ENCODE measurements at regions not wholly inside any gene's neighbourhood (a gene's known extent, or its start where the extent isn't known, plus 50 kb on each side); places are given as distances from the start of the nearest gene placed in this dataset.

DNA sequence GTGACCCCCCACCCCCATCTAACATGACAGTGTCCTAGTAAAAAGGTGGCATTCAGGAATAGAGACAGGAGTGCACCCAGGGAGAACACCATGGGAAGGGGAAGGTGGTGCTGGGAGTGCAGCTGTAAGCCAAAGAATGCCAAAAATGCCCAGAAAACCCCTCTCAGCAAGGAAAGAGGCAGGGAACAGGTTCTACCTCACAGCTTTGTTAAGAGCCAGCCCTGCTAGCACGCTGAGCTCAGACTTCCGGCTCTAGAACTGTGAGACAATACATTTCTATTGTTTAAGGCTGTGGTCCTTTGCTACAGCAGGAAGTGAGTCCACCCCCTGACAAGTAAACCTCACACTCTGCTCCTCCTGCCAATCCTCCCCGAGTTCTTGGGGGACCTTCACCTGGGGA, 302.4 kb upstream of the N4BP1 start:
- TF ChIP-seq EGR1 (IDR thresholded peaks at IDR 0.05; ENCODE audit: low read depth) (no peak), SRF (IDR thresholded peaks at IDR 0.05; ENCODE audit: low read depth) (no peak), CEBPB (IDR thresholded peaks at IDR 0.05; ENCODE audit: low read depth) (no peak), EZH2 (IDR thresholded peaks at IDR 0.05) (no peak), ZNF274 (IDR thresholded peaks at IDR 0.05; ENCODE audit: low read depth, low read length) (no peak), ATF3 (IDR thresholded peaks at IDR 0.05) (no peak), SIN3A (IDR thresholded peaks at IDR 0.05; ENCODE audit: low read depth) (no peak), TCF7L2 (IDR thresholded peaks at IDR 0.05; ENCODE audit: borderline replicate concordance, extremely low read depth, insufficient read depth, insufficient read length) (no peak), ZFX (IDR thresholded peaks at IDR 0.05) (no peak), EZH2phosphoT487 (IDR thresholded peaks at IDR 0.05; ENCODE audit: borderline replicate concordance) (no peak), JUND (IDR thresholded peaks at IDR 0.05) (no peak), CBX3 (IDR thresholded peaks at IDR 0.05; ENCODE audit: low read depth) (no peak), POLR2A (IDR thresholded peaks at IDR 0.05; ENCODE audit: borderline replicate concordance, extremely low read depth, insufficient read depth, insufficient read length) (no peak), YY1 (IDR thresholded peaks at IDR 0.05; ENCODE audit: extremely low read depth, insufficient replicate concordance, low read depth, low read length) (no peak), ELF1 (IDR thresholded peaks at IDR 0.05; ENCODE audit: borderline replicate concordance, low read depth) (no peak)
- TF ChIP-seq, protein P1, sequence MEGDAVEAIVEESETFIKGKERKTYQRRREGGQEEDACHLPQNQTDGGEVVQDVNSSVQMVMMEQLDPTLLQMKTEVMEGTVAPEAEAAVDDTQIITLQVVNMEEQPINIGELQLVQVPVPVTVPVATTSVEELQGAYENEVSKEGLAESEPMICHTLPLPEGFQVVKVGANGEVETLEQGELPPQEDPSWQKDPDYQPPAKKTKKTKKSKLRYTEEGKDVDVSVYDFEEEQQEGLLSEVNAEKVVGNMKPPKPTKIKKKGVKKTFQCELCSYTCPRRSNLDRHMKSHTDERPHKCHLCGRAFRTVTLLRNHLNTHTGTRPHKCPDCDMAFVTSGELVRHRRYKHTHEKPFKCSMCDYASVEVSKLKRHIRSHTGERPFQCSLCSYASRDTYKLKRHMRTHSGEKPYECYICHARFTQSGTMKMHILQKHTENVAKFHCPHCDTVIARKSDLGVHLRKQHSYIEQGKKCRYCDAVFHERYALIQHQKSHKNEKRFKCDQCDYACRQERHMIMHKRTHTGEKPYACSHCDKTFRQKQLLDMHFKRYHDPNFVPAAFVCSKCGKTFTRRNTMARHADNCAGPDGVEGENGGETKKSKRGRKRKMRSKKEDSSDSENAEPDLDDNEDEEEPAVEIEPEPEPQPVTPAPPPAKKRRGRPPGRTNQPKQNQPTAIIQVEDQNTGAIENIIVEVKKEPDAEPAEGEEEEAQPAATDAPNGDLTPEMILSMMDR (IDR thresholded peaks at IDR 0.05 in 2 of 3, conservative IDR thresholded peaks at IDR 0.05 in 1 of 3; ENCODE audit: borderline replicate concordance in 1 of 3, insufficient read depth in 1 of 3, low read depth in 2 of 3, low read length in 2 of 3) = no peak
- TF ChIP-seq, protein P2, sequence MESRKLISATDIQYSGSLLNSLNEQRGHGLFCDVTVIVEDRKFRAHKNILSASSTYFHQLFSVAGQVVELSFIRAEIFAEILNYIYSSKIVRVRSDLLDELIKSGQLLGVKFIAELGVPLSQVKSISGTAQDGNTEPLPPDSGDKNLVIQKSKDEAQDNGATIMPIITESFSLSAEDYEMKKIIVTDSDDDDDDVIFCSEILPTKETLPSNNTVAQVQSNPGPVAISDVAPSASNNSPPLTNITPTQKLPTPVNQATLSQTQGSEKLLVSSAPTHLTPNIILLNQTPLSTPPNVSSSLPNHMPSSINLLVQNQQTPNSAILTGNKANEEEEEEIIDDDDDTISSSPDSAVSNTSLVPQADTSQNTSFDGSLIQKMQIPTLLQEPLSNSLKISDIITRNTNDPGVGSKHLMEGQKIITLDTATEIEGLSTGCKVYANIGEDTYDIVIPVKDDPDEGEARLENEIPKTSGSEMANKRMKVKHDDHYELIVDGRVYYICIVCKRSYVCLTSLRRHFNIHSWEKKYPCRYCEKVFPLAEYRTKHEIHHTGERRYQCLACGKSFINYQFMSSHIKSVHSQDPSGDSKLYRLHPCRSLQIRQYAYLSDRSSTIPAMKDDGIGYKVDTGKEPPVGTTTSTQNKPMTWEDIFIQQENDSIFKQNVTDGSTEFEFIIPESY (IDR thresholded peaks at IDR 0.05; ENCODE audit: extremely low read depth, insufficient replicate concordance, low read length) = no peak
- TF ChIP-seq, protein P3, sequence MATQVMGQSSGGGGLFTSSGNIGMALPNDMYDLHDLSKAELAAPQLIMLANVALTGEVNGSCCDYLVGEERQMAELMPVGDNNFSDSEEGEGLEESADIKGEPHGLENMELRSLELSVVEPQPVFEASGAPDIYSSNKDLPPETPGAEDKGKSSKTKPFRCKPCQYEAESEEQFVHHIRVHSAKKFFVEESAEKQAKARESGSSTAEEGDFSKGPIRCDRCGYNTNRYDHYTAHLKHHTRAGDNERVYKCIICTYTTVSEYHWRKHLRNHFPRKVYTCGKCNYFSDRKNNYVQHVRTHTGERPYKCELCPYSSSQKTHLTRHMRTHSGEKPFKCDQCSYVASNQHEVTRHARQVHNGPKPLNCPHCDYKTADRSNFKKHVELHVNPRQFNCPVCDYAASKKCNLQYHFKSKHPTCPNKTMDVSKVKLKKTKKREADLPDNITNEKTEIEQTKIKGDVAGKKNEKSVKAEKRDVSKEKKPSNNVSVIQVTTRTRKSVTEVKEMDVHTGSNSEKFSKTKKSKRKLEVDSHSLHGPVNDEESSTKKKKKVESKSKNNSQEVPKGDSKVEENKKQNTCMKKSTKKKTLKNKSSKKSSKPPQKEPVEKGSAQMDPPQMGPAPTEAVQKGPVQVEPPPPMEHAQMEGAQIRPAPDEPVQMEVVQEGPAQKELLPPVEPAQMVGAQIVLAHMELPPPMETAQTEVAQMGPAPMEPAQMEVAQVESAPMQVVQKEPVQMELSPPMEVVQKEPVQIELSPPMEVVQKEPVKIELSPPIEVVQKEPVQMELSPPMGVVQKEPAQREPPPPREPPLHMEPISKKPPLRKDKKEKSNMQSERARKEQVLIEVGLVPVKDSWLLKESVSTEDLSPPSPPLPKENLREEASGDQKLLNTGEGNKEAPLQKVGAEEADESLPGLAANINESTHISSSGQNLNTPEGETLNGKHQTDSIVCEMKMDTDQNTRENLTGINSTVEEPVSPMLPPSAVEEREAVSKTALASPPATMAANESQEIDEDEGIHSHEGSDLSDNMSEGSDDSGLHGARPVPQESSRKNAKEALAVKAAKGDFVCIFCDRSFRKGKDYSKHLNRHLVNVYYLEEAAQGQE (IDR thresholded peaks at IDR 0.05; ENCODE audit: low read depth) = no peak
- TF ChIP-seq, protein P4, sequence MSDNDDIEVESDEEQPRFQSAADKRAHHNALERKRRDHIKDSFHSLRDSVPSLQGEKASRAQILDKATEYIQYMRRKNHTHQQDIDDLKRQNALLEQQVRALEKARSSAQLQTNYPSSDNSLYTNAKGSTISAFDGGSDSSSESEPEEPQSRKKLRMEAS (IDR thresholded peaks at IDR 0.05) = no peak
- Histone ChIP-seq H3K9me2 (ENCODE audit: insufficient read depth) (no peaks in the 10 kb centered on the region), H3K9me3 (ENCODE audit: control insufficient read depth in 1 of 2, insufficient read depth in 1 of 2, low read depth in 1 of 2, low read length in 2 of 2) (no peaks in the 10 kb centered on the region), H3K36me3 (ENCODE audit: control insufficient read depth in 1 of 2, insufficient read depth in 2 of 2, low read length in 2 of 2) (no peaks in the 10 kb centered on the region), H2AFZ (ENCODE audit: low read depth, low read length, poor library complexity, severe bottlenecking) (no peak overlapping the region), H3K9ac (ENCODE audit: low read length) (no peak overlapping the region), H4K20me1 (ENCODE audit: insufficient read depth) (no peaks in the 10 kb centered on the region), H3K79me2 (ENCODE audit: insufficient read depth, low read length) (no peaks in the 10 kb centered on the region), H3K27me3 (ENCODE audit: insufficient read depth, low read length) (no peaks in the 10 kb centered on the region), H3K4me2 (ENCODE audit: low read length) (no peak overlapping the region), H3K4me1 (ENCODE audit: control insufficient read depth in 1 of 2, insufficient read depth in 2 of 2, low read length in 2 of 2) (no peaks in the 10 kb centered on the region), H3K27ac (ENCODE audit: low read depth, low read length) (no peak overlapping the region), H3K4me3 (replicated peaks in 1 of 2; ENCODE audit: low read depth in 1 of 2, low read length in 2 of 2) (no peak overlapping the region)
- ChIA-PET CTCF (interaction anchor here (0.7 to 1.8 kb wide), 3 partner anchors 10 to 437 kb away, joined by 3 to 6 read pairs (median 4); no protein-coding TSS in a partner anchor), RAD21 (ENCODE audit: low non-redundant PET in 1 of 2, low total read pairs in 2 of 2, uncharacterized antibody in 2 of 2, unreplicated experiment in 2 of 2) (no interaction called here), POLR2A (no interaction called here)
- ATAC-seq (no peak), DNase-seq (ENCODE audit: low read depth, low spot score) (no peak)
- BruUV-seq (replicated peaks) = no TSS peak
- intact Hi-C loops (cut with micrococcal nuclease) = no loop called here
